ENCODE measurements at regions not wholly inside any gene's neighbourhood (a gene's known extent, or its start where the extent isn't known, plus 50 kb on each side); places are given as distances from the start of the nearest gene placed in this dataset.

DNA sequence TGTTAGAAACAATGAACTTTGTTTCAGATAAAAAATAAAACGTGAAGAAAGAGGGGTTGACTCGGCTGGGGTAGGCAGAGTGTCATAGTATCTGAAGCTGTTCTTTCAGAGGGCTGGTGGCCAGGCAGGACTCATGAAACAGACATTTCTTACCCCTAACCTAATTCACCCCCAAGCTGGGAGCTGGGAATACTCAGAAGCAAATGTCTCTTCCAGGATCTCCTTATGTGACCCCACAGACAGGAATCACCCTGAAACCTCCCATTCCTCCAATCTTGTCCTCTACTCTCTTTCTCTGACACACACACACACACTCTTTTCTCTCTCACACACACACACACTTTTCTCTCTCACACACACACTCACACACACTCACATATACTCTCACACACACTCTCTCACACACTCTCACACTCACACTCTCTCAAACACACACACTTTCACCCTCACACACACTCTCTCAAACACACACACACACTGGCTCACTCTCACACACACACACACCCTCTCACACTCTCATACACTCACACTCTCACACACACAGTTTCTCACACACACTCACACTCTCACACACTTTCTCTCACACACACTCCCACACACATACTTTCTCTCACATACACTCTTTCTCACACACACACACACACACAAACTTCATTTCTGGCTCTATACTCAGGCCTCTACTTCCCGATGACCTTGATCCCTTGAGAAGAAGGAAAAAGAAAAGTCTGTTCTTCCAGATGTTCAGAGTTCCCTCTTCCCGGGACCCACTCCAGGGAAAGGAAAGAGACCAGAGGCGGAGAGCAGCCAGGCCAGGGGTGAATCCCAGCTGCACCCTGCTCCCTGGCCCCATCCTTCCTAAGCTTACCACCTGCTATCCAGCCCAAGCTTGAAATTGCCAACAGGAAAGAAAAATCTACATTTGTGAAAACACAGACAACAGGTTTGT, 167.7 kb downstream of the TXNL1 start:
- H3F3A ChIP-seq (ENCODE audit: insufficient read depth, low read length), result no peaks in the 10 kb centered on the region

DNA sequence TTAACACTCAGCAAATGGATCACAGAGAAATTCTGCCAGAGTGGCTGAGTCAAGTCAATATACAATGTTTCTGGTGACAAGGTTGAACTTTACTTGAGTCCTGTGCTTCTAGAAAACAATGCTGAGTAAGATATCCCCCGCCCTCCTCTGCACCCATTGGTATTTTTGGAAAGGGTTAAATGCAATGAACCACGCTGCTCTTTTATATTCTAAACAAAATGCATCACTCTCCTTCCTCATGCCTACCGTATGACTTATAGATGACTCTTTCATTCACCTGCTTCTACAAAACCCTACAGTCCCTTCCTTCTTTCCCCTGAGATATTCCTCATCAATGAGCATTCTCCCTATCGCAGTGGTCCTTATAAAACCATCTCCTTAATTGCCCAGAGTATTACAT, 168.8 kb downstream of the TXNL1 start:
- no peak overlapping the region for H3K9ac ChIP-seq (ENCODE audit: low read length)
- no peaks in the 10 kb centered on the region for H3F3A ChIP-seq (ENCODE audit: insufficient read depth, low read length)
- no peak overlapping the region for H3K27ac ChIP-seq (ENCODE audit: low read length)
- no peak overlapping the region for H3K4me2 ChIP-seq (ENCODE audit: low read depth, low read length)
- no peaks in the 10 kb centered on the region for H3K36me3 ChIP-seq (replicated peaks; ENCODE audit: insufficient read depth, low read length)
- no peak overlapping the region for H3K4me3 ChIP-seq (ENCODE audit: low read length)
- TF ChIP-seq EZH2phosphoT487 (IDR thresholded peaks at IDR 0.05; ENCODE audit: low read length) (no peak), EZH2 (optimal IDR thresholded peaks at IDR 0.05; ENCODE audit: low read depth, low read length) (no peak)
- TF ChIP-seq, protein P1, sequence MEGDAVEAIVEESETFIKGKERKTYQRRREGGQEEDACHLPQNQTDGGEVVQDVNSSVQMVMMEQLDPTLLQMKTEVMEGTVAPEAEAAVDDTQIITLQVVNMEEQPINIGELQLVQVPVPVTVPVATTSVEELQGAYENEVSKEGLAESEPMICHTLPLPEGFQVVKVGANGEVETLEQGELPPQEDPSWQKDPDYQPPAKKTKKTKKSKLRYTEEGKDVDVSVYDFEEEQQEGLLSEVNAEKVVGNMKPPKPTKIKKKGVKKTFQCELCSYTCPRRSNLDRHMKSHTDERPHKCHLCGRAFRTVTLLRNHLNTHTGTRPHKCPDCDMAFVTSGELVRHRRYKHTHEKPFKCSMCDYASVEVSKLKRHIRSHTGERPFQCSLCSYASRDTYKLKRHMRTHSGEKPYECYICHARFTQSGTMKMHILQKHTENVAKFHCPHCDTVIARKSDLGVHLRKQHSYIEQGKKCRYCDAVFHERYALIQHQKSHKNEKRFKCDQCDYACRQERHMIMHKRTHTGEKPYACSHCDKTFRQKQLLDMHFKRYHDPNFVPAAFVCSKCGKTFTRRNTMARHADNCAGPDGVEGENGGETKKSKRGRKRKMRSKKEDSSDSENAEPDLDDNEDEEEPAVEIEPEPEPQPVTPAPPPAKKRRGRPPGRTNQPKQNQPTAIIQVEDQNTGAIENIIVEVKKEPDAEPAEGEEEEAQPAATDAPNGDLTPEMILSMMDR (IDR thresholded peaks at IDR 0.05; ENCODE audit: low read length), result no peak
- H3K9me2 ChIP-seq (replicated peaks; ENCODE audit: insufficient read depth, low read length), result no peaks in the 10 kb centered on the region
- DNase-seq, result no peak
- no peak overlapping the region for H2AFZ ChIP-seq (ENCODE audit: low read length)
- no peaks in the 10 kb centered on the region for H3K4me1 ChIP-seq (ENCODE audit: low read length)
- no peaks in the 10 kb centered on the region for H4K20me1 ChIP-seq (ENCODE audit: insufficient read depth, low read length)
- no peaks in the 10 kb centered on the region for H3K27me3 ChIP-seq (replicated peaks; ENCODE audit: insufficient read depth, low read length)
- H3K9me3 ChIP-seq (replicated peaks; ENCODE audit: insufficient read depth, low read length), result no peaks in the 10 kb centered on the region
- H3K79me2 ChIP-seq (ENCODE audit: low read length), result no peaks in the 10 kb centered on the region

More for the DNA sequence above, 167.7 kb downstream of the TXNL1 start:
- H3K9me2 ChIP-seq (replicated peaks; ENCODE audit: insufficient read depth, low read length), result no peaks in the 10 kb centered on the region
- H3K27me3 ChIP-seq (replicated peaks; ENCODE audit: insufficient read depth, low read length), result no peaks in the 10 kb centered on the region
- H2AFZ ChIP-seq (ENCODE audit: low read length), result no peak overlapping the region
- H3K27ac ChIP-seq (ENCODE audit: low read length), result no peak overlapping the region
- H3K4me2 ChIP-seq (ENCODE audit: low read depth, low read length), result no peak overlapping the region
- H3K79me2 ChIP-seq (ENCODE audit: low read length), result no peaks in the 10 kb centered on the region
- H4K20me1 ChIP-seq (ENCODE audit: insufficient read depth, low read length), result no peaks in the 10 kb centered on the region
- no peak overlapping the region for H3K4me3 ChIP-seq (ENCODE audit: low read length)
- no peak for DNase-seq
- H3K9ac ChIP-seq (ENCODE audit: low read length), result no peak overlapping the region
- no peaks in the 10 kb centered on the region for H3K36me3 ChIP-seq (replicated peaks; ENCODE audit: insufficient read depth, low read length)
- TF ChIP-seq EZH2phosphoT487 (IDR thresholded peaks at IDR 0.05; ENCODE audit: low read length), result no peak
- TF ChIP-seq, protein P1 (IDR thresholded peaks at IDR 0.05; ENCODE audit: low read length), result no peak
- TF ChIP-seq EZH2 (optimal IDR thresholded peaks at IDR 0.05; ENCODE audit: low read depth, low read length), result no peak
- no peaks in the 10 kb centered on the region for H3K4me1 ChIP-seq (ENCODE audit: low read length)
- no peaks in the 10 kb centered on the region for H3K9me3 ChIP-seq (replicated peaks; ENCODE audit: insufficient read depth, low read length)

- Histone ChIP-seq H3K27me3 (replicated peaks; ENCODE audit: insufficient read depth, low read length) (no peaks in the 10 kb centered on the region), H3K4me2 (ENCODE audit: low read depth, low read length) (no peak overlapping the region), H3K4me3 (ENCODE audit: low read length) (no peak overlapping the region), H3K9me3 (replicated peaks; ENCODE audit: insufficient read depth, low read length) (no peaks in the 10 kb centered on the region), H3K4me1 (ENCODE audit: low read length) (no peaks in the 10 kb centered on the region), H3K79me2 (ENCODE audit: low read length) (no peaks in the 10 kb centered on the region), H3F3A (ENCODE audit: insufficient read depth, low read length) (no peaks in the 10 kb centered on the region), H4K20me1 (ENCODE audit: insufficient read depth, low read length) (no peaks in the 10 kb centered on the region), H3K36me3 (replicated peaks; ENCODE audit: insufficient read depth, low read length) (no peaks in the 10 kb centered on the region), H3K9me2 (replicated peaks; ENCODE audit: insufficient read depth, low read length) (no peaks in the 10 kb centered on the region), H3K9ac (ENCODE audit: low read length) (no peak overlapping the region), H2AFZ (ENCODE audit: low read length) (no peak overlapping the region), H3K27ac (ENCODE audit: low read length) (no peak overlapping the region)
- DNase-seq, result no peak
- TF ChIP-seq EZH2 (optimal IDR thresholded peaks at IDR 0.05; ENCODE audit: low read depth, low read length) (no peak), EZH2phosphoT487 (IDR thresholded peaks at IDR 0.05; ENCODE audit: low read length) (no peak)
- TF ChIP-seq, protein P1 (IDR thresholded peaks at IDR 0.05; ENCODE audit: low read length), result no peak
Measured at GRCh38 chr18:56468396-56468795, 170.0 kb downstream of the TXNL1 start.

Measured in MM.1S (cell line).